ENCODE measurements at regions not wholly inside any gene's neighbourhood (a gene's known extent, or its start where the extent isn't known, plus 50 kb on each side); places are given as distances from the start of the nearest gene placed in this dataset.

GRCh38 chr3:144470666-144471065, 499.0 kb downstream of the DIPK2A start:
- no peak overlapping the region for H3K4me3 ChIP-seq
- H3K27me3 ChIP-seq: no peaks in the 10 kb centered on the region
- TF ChIP-seq POLR2AphosphoS5 (IDR thresholded peaks at IDR 0.05; ENCODE audit: insufficient read depth in 1 of 2, low read depth in 1 of 2) (no peak), POLR2A (IDR thresholded peaks at IDR 0.05) (no peak), CTCF (IDR thresholded peaks at IDR 0.05) (no peak)
- H3K27ac ChIP-seq: no peak overlapping the region
- H3K36me3 ChIP-seq: no peaks in the 10 kb centered on the region
- intact Hi-C loops (cut with DNase I): no loop called here
- H3K9me3 ChIP-seq: no peaks in the 10 kb centered on the region
- DNase-seq (ENCODE audit: extremely low spot score in 2 of 2): no peak
- no peaks in the 10 kb centered on the region for H3K4me1 ChIP-seq

- H3K9me3 ChIP-seq: no peaks in the 10 kb centered on the region
- intact Hi-C loops (cut with DNase I): no loop called here
- no peak overlapping the region for H3K27ac ChIP-seq
- no peaks in the 10 kb centered on the region for H3K36me3 ChIP-seq
- TF ChIP-seq POLR2AphosphoS5 (IDR thresholded peaks at IDR 0.05; ENCODE audit: insufficient read depth in 1 of 2, low read depth in 1 of 2): no peak
- TF ChIP-seq CTCF (IDR thresholded peaks at IDR 0.05): no peak
- TF ChIP-seq POLR2A (IDR thresholded peaks at IDR 0.05): no peak
- H3K4me1 ChIP-seq: no peaks in the 10 kb centered on the region
- DNase-seq (ENCODE audit: extremely low spot score in 2 of 2): no peak
- no peak overlapping the region for H3K4me3 ChIP-seq
- H3K27me3 ChIP-seq: no peaks in the 10 kb centered on the region
Measured at GRCh38 chr3:144477593-144477992, 506.0 kb downstream of the DIPK2A start.

- Histone ChIP-seq H3K4me1 (no peaks in the 10 kb centered on the region), H3K4me3 (no peak overlapping the region), H3K27ac (no peak overlapping the region), H3K27me3 (no peaks in the 10 kb centered on the region), H3K9me3 (no peaks in the 10 kb centered on the region), H3K36me3 (no peaks in the 10 kb centered on the region)
- no peak for DNase-seq (ENCODE audit: extremely low spot score in 2 of 2)
- no peak for TF ChIP-seq POLR2AphosphoS5 (IDR thresholded peaks at IDR 0.05; ENCODE audit: insufficient read depth in 1 of 2, low read depth in 1 of 2)
- TF ChIP-seq CTCF (IDR thresholded peaks at IDR 0.05): no peak
- TF ChIP-seq POLR2A (IDR thresholded peaks at IDR 0.05): no peak
- intact Hi-C loops (cut with DNase I): no loop called here
Measured at GRCh38 chr3:144480416-144480919, 508.8 kb downstream of the DIPK2A start.

- H3K9me3 ChIP-seq: no peaks in the 10 kb centered on the region
- no peak overlapping the region for H3K27ac ChIP-seq
- no peaks in the 10 kb centered on the region for H3K27me3 ChIP-seq
- TF ChIP-seq POLR2AphosphoS5 (IDR thresholded peaks at IDR 0.05; ENCODE audit: insufficient read depth in 1 of 2, low read depth in 1 of 2): no peak
- no peak for TF ChIP-seq POLR2A (IDR thresholded peaks at IDR 0.05)
- no peak for TF ChIP-seq CTCF (IDR thresholded peaks at IDR 0.05)
- DNase-seq (ENCODE audit: extremely low spot score in 2 of 2): no peak
- H3K36me3 ChIP-seq: no peaks in the 10 kb centered on the region
- H3K4me1 ChIP-seq: no peaks in the 10 kb centered on the region
- H3K4me3 ChIP-seq: no peak overlapping the region
- intact Hi-C loops (cut with DNase I): no loop called here
Measured at GRCh38 chr3:144482876-144483275, 511.3 kb downstream of the DIPK2A start.

- Histone ChIP-seq H3K4me1 (no peaks in the 10 kb centered on the region), H3K9me3 (no peaks in the 10 kb centered on the region), H3K36me3 (no peaks in the 10 kb centered on the region), H3K27ac (no peak overlapping the region), H3K4me3 (no peak overlapping the region), H3K27me3 (no peaks in the 10 kb centered on the region)
- TF ChIP-seq POLR2AphosphoS5 (IDR thresholded peaks at IDR 0.05; ENCODE audit: insufficient read depth in 1 of 2, low read depth in 1 of 2): no peak
- no peak for TF ChIP-seq CTCF (IDR thresholded peaks at IDR 0.05)
- no peak for TF ChIP-seq POLR2A (IDR thresholded peaks at IDR 0.05)
- intact Hi-C loops (cut with DNase I): no loop called here
- no peak for DNase-seq (ENCODE audit: extremely low spot score in 2 of 2)
Measured at GRCh38 chr3:144487011-144487410, 515.4 kb downstream of the DIPK2A start.
